ENCODE measurements at regions not wholly inside any gene's neighbourhood (a gene's known extent, or its start where the extent isn't known, plus 50 kb on each side); places are given as distances from the start of the nearest gene placed in this dataset.

DNA sequence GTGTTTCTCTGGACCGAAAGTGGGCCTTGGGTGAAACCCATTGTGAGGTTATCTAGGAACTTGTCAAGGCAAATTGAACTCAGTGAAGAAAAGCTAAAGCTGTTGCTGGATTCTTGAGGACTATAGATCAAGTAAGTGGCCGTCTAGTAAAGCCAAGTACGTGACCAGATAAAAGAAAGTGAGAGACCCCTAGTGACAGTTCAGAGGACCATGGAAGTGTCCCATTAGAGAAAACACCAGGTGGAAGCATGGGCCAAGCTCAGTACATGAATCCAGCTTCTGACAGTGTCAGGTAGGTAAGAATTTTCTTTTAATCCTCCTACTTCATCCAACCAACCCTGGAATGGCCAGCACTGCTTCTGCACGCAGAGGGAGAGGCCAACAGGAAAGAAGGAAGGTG is 349.3 kb upstream of the RGMA start:
- TF ChIP-seq POLR2A (IDR thresholded peaks at IDR 0.05) (no peak), CTCF (IDR thresholded peaks at IDR 0.05) (no peak)

Measured in uterus (tissue), 2 donors.